GM12874 (cell line): ENCODE measurements at regions not wholly inside any gene's neighbourhood (a gene's known extent, or its start where the extent isn't known, plus 50 kb on each side); places are given as distances from the start of the nearest gene placed in this dataset.

Source experiments
- CTCF ChIP-seq: IDR thresholded peaks from 2 replicates; pipeline ENCODE4 v1.5.1; 2011; ENCODE audit warnings: low read depth, mild to moderate bottlenecking, control low read depth, low read length, moderate library complexity; ENCODE audit not compliant: insufficient read depth

- no peak for TF ChIP-seq CTCF
Measured at GRCh38 chr4:31416498-31416897, 696.3 kb downstream of the PCDH7 start.

GRCh38 chr4:31417040-31417439, 696.9 kb downstream of the PCDH7 start:
- no peak for TF ChIP-seq CTCF

- TF ChIP-seq CTCF = no peak
Measured at GRCh38 chr4:31422006-31422405, 701.8 kb downstream of the PCDH7 start.

- TF ChIP-seq CTCF = no peak
Measured at GRCh38 chr4:31427691-31428090, 707.5 kb downstream of the PCDH7 start.

GRCh38 chr4:31442236-31442635, 722.1 kb downstream of the PCDH7 start:
- TF ChIP-seq CTCF = no peak

- TF ChIP-seq CTCF = no peak
Measured at GRCh38 chr4:31445526-31445925, 725.4 kb downstream of the PCDH7 start.

GRCh38 chr4:31455612-31456011, 735.4 kb downstream of the PCDH7 start:
- TF ChIP-seq CTCF = no peak

- no peak for TF ChIP-seq CTCF
Measured at GRCh38 chr4:31458813-31459212, 738.6 kb downstream of the PCDH7 start.
